Mucosa of gallbladder (tissue), 1 donor: ENCODE measurements at regions not wholly inside any gene's neighbourhood (a gene's known extent, or its start where the extent isn't known, plus 50 kb on each side); places are given as distances from the start of the nearest gene placed in this dataset.

ENCODE experiments used
- DNase-seq: peaks from one replicate; pipeline ENCODE4 v3.0.0-alpha.2; 2020; ENCODE audit warnings: low spot score
- donor health status: DM: no; HTN: no; CAD: no.

DNA sequence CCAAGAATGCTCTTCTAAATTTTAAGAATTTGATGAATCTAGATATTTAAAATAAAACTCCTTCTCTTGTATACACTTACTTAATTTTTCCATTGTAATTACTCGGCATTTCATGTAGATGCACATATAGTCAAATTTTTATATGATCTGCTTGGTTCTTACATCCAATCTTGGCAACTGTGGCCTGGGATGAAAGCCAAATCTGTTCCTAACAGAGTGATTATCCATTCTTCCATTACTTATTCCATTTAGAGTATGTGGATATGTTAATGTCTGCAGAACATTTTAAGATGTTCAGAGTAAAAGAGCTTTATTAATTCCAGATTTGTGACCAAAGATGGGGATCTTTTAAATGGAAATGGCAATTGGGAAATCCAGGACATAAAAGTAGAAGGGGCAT, 144.1 kb upstream of the PDE7B start:
- no peak for DNase-seq

DNA sequence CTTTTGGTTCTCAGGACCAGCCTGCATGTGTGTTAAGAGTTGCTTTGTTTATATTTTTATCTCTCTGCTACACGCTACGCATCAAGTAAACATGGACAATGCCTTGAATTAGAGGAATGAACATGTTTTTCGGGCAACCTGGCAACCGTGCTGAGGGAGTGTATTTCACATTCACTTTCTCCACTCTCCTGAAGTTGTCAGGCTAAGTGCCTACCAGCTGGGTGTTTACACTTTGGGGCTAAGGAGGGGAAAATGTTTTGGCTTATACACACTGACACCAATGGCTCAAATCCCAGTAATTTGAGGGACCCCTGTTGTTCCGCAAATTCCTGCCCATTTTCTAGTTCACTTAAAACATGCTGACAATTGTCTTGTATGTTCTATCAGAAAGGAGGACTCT, 141.5 kb upstream of the PDE7B start:
- no peak for DNase-seq

DNA sequence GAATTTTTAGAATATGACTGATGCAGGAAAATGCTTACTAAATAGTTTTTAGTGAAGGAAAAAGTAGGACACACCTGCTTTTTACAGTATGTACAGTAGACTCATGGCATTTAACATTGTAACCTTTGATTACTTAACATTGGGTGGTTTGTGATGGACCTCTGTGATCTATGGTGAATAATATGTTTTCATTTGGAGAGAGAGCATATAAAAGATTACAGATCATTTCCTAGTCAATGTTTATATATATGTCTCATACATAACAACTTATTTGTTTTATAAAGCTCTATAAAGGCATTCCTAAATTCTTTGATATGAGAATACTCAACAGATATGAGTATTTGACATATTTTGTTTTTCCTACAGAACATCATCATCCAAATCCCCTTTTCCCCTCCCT, 129.3 kb upstream of the PDE7B start:
- DNase-seq: no peak

DNA sequence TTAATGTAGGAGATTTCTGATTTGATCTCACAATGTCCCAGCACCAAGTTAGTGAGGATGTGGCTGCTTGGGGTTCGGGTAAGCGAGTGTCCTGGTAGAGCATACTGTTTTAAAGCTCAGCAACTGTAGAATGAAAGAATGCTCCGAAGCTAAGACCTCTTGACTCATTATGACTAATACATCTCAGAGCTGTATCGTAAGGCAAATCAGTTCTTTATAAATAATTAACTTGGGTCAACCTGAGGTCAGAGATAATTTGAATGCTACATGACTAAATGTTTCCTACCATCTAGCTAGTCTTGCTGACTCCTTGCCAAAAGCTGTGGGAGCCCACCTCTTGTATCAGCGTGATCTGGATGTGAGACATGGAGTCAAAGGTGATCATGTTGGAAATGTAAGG, 128.8 kb upstream of the PDE7B start:
- peak; percentile 42 for DNase-seq

DNA sequence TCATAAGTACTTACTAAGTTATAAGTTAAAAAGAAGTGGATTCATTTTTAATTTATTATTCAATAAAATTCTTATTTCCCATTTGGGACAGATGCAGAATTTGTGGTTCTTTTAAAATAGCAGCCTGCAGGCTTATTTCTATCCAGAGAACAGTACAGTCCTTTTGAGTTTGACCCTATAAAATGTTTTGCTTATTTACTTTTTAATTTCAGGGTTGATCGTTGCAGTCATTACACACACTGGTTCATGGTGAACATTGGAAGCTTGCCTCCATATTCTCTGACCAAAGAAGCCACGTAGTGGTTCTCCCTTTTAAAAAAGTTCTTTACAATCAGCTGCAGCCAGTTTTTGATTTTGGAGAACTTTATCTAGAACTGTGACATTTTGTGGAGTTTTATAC, 122.9 kb upstream of the PDE7B start:
- no peak for DNase-seq

DNA sequence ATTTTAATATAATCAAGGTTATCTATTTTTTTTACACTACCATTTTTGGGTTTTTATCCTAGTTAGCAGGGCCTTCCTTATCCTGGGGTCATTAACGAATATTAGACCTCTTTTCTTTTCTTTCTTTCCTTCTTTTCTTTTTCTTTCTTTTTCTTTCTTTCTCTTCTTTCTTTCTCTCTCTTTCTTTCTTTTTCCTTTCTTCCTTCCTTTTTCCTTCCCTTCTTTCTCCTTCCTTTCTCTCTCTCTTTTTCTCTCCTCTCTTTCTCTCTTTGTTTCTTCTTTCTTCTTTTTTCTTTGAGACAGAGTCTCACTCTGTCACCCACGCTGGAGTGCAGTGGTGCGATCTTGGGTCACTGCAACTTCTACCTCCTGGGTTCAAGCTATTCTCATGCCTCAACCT, 120.4 kb upstream of the PDE7B start:
- no peak for DNase-seq

DNA sequence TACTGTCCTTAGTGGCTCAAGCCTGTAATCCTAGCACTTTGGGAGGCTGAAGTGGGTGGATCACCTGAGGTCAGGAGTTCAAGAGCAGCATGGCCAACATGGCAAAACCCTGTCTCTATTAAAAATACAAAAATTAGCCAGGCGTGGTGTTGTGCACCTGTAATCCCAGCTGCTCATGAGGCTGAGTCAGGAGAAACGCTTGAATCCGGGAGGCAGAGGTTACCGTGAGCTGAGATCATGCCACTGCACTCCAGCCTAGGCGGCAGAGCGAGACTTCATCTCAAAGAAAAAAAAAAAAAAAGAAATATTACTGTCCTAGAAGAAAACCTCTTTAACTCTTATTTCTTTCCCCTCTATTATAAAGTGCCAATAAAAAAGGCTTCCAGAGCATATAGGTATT, 115.2 kb upstream of the PDE7B start:
- peak; percentile 23 for DNase-seq

DNA sequence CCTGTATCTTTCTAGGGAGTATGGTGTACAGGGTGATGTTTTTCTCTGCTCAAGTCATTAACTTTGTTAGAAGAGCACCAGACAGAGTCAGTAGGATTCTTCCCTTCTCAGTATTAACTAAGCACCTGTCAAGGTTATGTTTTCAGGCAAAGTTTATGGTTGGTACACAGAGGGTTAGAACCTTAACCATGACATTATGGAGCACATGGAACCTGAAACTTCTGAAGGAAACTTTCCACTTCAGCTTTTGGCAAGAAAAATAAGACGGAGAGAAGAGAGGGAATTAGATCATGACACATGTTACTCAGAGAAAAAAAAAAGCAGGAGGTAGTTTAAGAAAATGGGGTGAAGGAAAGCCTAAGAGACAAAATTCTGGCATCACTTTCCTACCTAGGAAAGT, 112.9 kb upstream of the PDE7B start:
- no peak for DNase-seq

DNA sequence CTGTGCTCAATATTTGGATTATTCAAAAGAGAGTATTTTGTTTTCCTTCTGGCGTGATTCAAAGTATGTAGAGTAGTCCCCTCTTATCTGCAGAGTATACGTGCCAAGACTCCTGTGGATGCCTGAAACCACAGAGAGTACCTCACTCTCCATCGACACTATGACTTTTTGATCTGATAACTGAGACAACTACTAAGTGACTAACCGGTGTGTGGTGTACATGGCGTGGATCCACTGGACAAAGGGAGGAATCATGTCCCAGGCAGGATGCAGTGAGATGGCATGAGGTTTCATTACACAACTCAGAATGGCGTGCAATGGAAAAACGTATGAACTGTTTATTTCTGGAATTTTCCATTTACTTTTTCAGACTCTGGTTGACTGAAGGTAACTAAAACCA, 112.2 kb upstream of the PDE7B start:
- DNase-seq: no peak

DNA sequence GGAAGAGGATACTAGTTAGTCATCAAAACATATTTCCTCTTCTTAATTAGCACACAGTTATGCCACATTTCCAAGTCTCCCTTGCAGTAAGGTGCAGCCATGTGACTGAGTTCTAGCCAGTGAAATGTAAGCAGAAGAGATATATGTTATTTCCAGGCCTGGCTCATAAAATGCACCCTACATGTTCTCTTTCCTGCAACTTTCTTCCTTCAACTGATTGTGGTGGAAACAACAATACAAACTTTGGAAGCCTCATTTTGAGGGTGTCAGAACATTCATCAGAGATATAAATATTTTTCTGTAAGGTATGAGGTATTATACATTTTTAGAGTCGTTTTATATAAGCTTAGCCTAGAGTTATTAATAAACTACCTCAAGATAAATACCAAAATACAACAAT, 110.9 kb upstream of the PDE7B start:
- DNase-seq: no peak

DNA sequence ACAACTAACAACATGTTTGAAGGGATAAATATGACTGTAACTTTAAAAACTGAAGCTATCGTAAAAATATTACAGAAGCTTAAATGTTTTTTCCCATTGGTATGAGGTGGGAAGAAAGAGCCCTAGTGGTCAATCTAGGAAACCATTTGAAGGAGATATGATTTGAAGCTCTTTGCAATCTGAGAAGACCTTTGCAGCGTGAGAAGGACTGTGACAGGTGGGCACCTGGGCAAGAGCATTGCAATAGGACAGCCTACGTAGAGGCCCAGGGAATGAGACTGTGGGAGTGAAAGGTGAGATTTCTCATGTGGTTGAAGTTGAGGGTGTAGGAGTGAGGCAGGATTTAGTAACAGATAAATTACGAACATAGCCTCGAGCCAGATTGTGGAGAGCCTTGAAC, 108.0 kb upstream of the PDE7B start:
- DNase-seq: no peak

DNA sequence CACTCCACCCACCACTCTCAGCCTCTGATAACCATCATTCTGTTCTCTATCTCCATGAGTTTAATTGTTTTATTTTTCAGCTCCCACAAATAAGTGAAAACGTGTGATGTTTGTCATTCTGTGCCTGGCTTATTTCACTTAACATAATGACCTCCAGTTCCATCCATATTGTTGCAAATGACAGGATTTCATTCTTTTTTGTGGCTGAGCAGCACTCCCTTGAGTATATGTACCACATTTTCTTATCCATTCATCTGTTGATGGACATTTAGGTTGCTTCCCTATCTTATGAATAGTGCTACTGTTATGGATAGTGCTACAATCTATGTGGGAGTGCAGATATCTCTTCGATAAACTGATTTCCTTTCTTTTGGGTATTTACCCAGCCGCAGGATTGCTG, 103.3 kb upstream of the PDE7B start:
- DNase-seq: no peak

DNA sequence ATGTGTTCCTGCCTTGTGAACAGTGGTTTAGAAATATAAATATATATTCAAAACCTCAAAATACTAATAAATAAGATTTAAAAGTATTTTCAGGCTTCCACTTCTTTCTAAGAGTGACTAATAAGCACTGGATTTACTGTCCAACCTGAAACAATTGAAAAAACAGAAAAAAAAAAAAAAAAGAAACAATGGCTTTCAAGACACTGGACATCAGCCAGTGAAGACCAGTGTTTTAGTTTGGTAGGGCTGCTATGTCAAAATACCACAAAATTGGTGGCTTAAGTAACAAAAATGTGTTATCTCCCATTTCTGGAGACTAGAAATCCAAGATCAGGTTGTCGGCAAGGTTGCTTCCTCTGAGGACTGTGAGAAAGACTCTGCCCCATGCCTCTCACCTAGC, 101.4 kb upstream of the PDE7B start:
- no peak for DNase-seq

DNA sequence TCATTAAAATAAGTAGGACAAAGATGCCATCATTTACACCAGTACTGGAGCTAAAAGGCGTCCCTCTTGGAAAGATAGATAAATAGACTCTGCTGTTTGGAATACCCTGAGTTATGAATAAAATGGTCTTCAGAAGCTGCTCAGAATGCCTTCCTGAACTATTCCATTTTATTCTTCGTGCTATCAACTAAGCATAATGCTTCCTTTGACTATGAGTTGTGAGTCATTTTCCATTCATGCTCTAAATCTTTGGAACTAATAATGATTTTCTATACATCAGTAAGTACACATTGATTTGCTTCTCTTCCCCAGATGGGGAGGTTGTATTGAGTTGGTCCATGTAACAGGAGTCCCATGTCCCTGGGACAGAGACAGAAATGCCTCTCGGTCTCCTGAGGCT, 98.3 kb upstream of the PDE7B start:
- no peak for DNase-seq

DNA sequence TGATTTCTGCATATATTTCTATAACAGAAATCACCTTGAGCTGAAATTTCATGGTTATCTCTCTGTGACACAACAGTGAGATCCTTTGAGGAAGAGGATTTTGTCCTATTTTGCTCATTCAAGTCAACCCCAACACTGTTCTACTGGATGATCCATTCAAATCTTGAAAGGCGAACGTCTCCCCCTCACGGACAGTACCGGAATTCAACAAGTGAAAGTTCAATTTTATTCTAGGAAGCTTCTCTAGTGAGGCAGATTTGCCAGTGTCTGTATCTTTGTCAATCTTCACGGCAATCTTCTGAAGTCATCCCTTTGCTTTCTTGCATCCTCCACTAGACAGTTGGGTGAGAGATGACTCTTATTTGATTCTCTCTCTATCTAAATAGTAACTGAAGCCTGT, 91.7 kb upstream of the PDE7B start:
- no peak for DNase-seq

DNA sequence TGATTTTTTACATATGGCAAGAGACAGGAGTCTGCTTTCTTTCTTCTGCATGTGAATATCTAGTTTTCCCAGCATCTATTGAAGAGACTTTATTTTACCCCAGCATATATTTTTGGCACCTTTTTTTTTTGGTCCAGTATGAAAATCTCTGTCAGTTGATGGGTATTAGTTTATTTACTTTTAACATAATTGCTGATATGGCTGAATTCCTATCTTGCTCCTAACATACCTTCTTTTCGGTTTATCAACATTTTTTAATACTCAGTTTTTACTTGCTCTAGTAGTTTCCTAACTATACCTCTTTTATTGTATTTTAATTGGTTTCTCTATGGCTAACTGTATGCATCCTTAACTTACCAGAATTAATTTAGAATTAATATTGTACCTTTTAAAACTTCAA, 77.5 kb upstream of the PDE7B start:
- DNase-seq: no peak

DNA sequence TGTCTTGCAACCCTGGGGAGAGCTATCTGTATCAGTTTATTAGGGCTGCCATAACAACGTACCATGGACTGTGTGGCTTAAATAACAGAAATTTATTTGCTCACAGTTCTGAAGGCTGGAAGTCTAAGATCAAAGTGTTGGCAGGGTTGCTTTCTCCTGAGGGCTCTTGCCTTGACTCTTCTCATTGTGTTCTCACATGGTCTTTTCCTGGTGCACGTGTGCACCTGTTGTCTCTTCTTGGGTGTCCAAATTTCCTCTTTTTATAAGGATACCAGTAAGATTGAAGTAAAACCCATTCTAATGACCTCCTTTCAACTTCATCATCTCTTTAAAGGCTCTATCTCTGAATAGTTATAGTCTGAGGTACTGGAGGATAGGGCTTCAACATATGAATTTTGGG, 72.3 kb upstream of the PDE7B start:
- no peak for DNase-seq

DNA sequence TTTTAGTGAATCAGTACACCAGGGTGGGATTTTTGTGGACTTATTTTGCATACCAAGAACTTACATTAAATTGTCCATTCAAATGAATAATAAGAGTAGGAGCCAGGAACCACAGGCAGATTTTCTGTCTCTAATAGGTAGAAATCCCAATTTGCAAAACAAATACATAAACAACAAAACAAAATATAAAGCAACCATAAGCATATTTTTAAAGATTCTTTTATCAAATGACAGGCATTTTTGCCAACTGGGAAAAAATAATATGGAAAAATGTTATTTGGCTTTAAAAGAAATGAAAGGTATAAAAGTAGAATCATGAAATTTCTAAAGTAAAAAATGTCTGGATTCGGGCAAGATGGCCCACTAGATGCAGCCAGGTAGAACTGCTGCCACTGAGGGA, 71.2 kb upstream of the PDE7B start:
- no peak for DNase-seq

DNA sequence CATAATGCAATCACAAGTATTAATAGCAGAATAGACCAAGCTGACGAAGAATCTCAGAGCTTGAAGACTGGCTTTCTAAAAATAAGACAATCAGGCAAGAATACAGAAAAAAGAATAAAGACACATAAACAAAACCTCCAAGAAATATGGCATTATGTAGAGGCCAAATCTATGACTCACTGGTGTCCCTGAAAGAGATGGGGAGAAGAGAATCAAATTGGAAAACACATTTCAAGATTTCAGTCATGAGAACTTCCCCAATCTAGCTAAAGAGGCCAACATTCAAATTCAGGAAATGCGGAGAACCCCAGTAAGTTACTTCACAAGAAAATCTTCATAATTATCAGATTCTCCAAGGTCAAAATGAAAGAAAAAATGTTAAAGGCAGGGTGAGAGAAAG, 69.0 kb upstream of the PDE7B start:
- no peak for DNase-seq

DNA sequence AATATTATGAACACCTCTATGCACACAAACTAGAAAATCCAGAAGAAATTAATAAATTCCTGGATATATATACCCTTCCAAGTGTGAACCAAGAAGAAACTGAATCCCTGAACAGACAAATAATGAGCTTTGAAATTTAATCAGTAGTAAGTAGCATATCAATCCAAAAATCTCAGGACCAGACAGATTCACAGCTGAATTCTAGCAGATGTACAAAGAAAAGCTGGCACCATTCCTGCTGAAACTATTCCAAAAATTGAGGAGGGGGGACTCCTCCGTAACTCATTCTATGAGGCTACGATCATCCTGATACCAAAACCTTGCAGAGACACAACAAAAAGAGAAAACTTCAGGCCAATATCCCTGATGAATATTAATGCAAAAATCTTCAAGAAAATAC, 67.0 kb upstream of the PDE7B start:
- no peak for DNase-seq

DNA sequence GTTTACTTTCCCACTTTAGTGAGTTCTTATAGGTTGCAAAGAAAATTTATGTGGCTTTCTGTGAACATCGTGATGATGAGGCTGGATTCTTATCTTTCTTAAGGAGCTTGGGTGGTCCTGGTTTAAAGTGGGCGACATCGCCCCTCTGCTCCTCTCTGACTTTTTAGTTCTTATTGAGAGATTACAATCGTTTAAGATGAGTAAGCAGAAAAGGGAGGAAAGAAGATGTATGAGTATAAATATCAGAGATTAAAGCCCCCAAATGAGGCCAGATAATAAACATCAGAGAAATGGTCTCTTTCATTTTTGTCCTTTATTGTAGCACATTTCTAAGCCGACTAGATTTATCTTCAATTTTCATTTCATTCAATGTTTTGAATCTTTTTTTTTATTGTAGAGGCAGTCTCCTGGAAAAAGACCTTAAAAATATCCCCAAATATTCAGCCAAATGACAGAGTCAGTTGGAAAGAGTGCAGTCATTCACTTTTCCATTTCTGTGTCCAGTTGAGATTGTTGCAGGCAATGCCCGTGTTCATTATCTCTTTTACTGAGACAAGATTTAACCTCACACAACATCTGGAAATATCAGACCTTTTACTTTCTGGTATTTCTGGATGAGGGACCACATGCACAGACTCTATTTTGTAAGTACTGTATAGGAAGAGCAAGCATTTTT, 62.0 kb upstream of the PDE7B start:
- no peak for DNase-seq

DNA sequence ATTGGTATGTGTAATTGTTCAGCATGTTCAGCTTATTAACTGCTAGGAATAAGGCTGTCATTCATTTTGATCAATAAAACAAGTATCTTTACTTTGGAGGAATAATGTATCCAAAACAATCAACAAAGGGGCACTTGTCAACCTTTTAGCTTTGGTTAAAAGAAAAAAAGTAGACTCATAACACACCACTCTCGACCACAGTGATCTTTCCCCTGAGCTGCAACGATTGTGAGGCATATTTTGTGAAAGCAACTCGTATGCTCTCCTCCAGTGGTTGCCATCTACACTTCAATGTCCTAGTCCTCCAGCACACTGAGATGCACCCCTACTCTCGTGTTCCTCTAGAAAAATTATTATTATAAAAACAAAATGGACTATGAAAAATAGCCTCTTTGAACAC, 60.1 kb upstream of the PDE7B start:
- no peak for DNase-seq

DNA sequence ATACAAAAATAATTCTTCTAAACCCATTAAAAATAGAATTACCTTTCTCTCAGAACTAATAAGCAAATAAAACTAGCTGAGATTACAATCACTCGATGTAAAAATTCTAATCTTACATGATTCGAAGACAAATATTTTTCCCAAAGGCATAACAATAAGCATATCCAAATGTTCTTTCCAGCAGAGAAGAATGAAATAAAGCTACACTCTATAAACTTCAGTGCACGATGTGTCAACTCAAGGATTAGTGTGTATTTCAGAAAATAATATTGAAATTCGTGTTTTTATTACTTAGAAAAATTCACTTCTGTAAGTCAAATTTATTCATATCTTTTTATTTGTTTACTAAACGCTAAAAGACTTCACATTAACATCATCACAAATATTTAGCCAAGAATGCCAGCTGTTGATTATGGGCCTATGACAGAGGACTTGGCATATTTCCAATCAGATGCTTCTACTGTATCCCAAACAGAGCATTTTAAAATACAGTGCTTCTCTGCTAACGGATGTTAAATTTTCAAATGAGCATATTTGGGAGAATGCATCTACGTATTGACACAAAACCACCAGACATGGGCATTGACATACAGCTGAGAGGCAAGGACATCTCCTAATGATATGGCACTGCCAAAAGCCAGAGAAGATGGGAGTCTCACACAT, 54.7 kb upstream of the PDE7B start:
- no peak for DNase-seq

DNA sequence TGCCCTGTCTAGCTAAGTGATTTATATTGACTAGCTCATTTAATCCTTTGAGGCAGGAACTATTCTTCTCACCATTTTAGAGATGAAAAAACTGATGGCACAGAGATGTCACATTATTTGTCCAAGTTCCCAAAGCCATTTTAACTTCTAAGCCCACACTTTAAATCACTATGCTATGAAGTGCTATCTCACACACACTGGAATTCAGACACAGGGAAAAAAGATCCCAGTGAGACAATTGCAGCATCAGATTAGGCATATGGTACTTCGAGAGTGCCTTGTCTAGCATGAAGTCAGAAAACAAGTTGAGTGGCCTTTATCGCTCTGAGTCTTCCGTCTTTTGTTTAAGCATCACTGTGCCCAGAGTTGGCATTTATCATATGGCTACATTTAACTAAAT, 54.1 kb upstream of the PDE7B start:
- DNase-seq: no peak
